Common myeloid progenitor, CD34-positive (primary cell): ENCODE measurements at regions not wholly inside any gene's neighbourhood (a gene's known extent, or its start where the extent isn't known, plus 50 kb on each side); places are given as distances from the start of the nearest gene placed in this dataset.
A peak's percentile ranks its signal among the peaks of the same experiment; 100 is the strongest.

Experiments
- CTCF ChIA-PET: fragments of 350-600 bp; sonication (Branson Sonifier 250); formaldehyde crosslinking; loops from one replicate; lab custom pipeline; 2021; ENCODE audit warnings: antibody characterized with exemption; lab: Charles Lee
- POLR2A ChIA-PET: fragments of 350-600 bp; sonication (Branson Sonifier 250); formaldehyde crosslinking; loops from one replicate; lab custom pipeline; 2021; ENCODE audit warnings: antibody characterized with exemption; lab: Charles Lee
- DNase-seq, 3 donors: peaks; one replicate each; pipeline versions ENCODE4 v3.0.0 to v3.0.0-alpha.2; 2013
- H3K27ac ChIP-seq, 2 experiments: 1 replicate in 1 of 2; 2 replicates in 1 of 2; pipeline ENCODE4 v1.7.0; 2013; ENCODE audit warnings: inconsistent platforms in 2 of 2, low read length in 2 of 2, mild to moderate bottlenecking in 2 of 2, low read depth in 1 of 2, moderate library complexity in 1 of 2; ENCODE audit not compliant: severe bottlenecking in 2 of 2, insufficient read depth in 1 of 2, poor library complexity in 1 of 2
- H3K27me3 ChIP-seq, 5 experiments: replicated peaks in 2 of 5; 1 replicate in 3 of 5; 2 replicates in 2 of 5; pipeline versions ENCODE4 v1.6.1 to v1.7.0; 2013; ENCODE audit warnings: low read length in 4 of 5, mild to moderate bottlenecking in 2 of 5, moderate library complexity in 2 of 5, inconsistent platforms in 1 of 5; ENCODE audit not compliant: insufficient read depth in 5 of 5, control insufficient read depth in 4 of 5
- H3K36me3 ChIP-seq, 4 experiments: 1 replicate in 2 of 4; 2 replicates in 2 of 4; pipeline versions ENCODE4 v1.6.1 to v1.7.0; 2013; ENCODE audit warnings: low read length in 3 of 4, control low read depth in 1 of 4, mild to moderate bottlenecking in 1 of 4; ENCODE audit not compliant: control insufficient read depth in 4 of 4, insufficient read depth in 4 of 4
- H3K4me1 ChIP-seq, 4 experiments: 1 replicate in 3 of 4; 2 replicates in 1 of 4; pipeline versions ENCODE4 v1.6.1 to v1.7.1; 2013; ENCODE audit warnings: low read length in 3 of 4, mild to moderate bottlenecking in 3 of 4, control low read depth in 1 of 4, inconsistent platforms in 1 of 4, moderate library complexity in 1 of 4; ENCODE audit not compliant: control insufficient read depth in 4 of 4, insufficient read depth in 4 of 4; ENCODE audit errors: control extremely low read depth in 1 of 4
- H3K4me3 ChIP-seq, 7 experiments: 1 replicate in 4 of 7; 2 replicates in 3 of 7; pipeline versions ENCODE4 v1.5.1 to v1.7.0; 2013; ENCODE audit warnings: mild to moderate bottlenecking in 7 of 7, low read length in 6 of 7, moderate library complexity in 6 of 7, inconsistent platforms in 2 of 7, low read depth in 2 of 7, control low read depth in 1 of 7; ENCODE audit not compliant: insufficient read depth in 4 of 7, control insufficient read depth in 1 of 7; ENCODE audit errors: extremely low read depth in 1 of 7
- H3K9me3 ChIP-seq, 5 experiments: 1 replicate in 4 of 5; 2 replicates in 1 of 5; pipeline versions ENCODE4 v1.6.1 to v1.7.1; 2013; ENCODE audit warnings: low read length in 4 of 5, mild to moderate bottlenecking in 2 of 5, inconsistent platforms in 1 of 5, low read depth in 1 of 5, moderate library complexity in 1 of 5; ENCODE audit not compliant: control insufficient read depth in 4 of 5, insufficient read depth in 2 of 5; ENCODE audit errors: control extremely low read depth in 1 of 5
- WGBS: methylation state at CpG from one replicate; pipeline ENCODE4 v1.1.5; 2013; ENCODE audit not compliant: insufficient coverage; 5-methylcytosine and 5-hydroxymethylcytosine counted together

- Histone ChIP-seq H3K9me3 (no peaks in the 10 kb centered on the region), H3K4me1 (no peaks in the 10 kb centered on the region), H3K27ac (no peak overlapping the region), H3K36me3 (no peaks in the 10 kb centered on the region), H3K4me3 (no peak overlapping the region), H3K27me3 (peaks cover 0 to 10% (median 1%) of the 10 kb centered on the region in 5 experiments)
- ChIA-PET POLR2A (no interaction called here), CTCF (interaction anchor here (0.6 to 1.2 kb wide), 2 partner anchors 332 to 346 kb away, joined by 3 to 6 read pairs; no protein-coding TSS in a partner anchor)
- no peak for DNase-seq
- 100% methylated on average over 4 of the region's 6 CpGs for WGBS
Observed at GRCh38 chr21:34270411-34270810, 93.4 kb upstream of the KCNE2 start.

- H3K4me3 ChIP-seq = no peak overlapping the region
- H3K36me3 ChIP-seq = no peaks in the 10 kb centered on the region
- ChIA-PET CTCF (interaction anchor here (0.6 to 1.2 kb wide), 2 partner anchors 332 to 347 kb away, joined by 3 to 6 read pairs; no protein-coding TSS in a partner anchor), POLR2A (no interaction called here)
- no peak overlapping the region for H3K27ac ChIP-seq
- H3K4me1 ChIP-seq = no peaks in the 10 kb centered on the region
- H3K27me3 ChIP-seq = peaks cover 0 to 10% (median 1%) of the 10 kb centered on the region in 5 experiments
- DNase-seq = no peak
- no CpG with 5 or more reads among the region's 2 CpGs for WGBS
- H3K9me3 ChIP-seq = no peaks in the 10 kb centered on the region
Observed at GRCh38 chr21:34271189-34271851, 92.5 kb upstream of the KCNE2 start.

DNA sequence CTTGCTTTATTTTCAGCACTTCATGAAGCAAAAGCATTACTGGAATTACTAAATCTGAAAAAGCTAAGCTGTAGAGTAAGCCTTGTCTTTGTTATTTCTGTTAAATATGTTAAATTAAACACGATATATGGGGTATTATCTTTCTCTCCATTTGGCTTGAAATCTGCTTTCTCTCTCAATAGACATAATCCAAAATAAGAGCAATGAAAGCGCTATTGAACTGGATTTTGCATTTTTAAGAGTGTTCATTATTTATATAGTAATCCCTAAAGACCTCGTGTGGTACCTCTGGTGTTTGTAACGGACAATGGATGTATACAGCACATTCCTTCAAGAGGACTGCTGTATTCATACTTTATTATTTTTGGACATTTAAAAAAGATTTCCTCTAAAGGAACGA, 91.5 kb upstream of the KCNE2 start:
- CTCF ChIA-PET = no interaction called here
- Histone ChIP-seq H3K4me1 (no peaks in the 10 kb centered on the region), H3K9me3 (no peaks in the 10 kb centered on the region), H3K27me3 (peaks cover 0 to 10% (median 1%) of the 10 kb centered on the region in 5 experiments), H3K27ac (no peak overlapping the region), H3K4me3 (no peak overlapping the region), H3K36me3 (no peaks in the 10 kb centered on the region)
- POLR2A ChIA-PET = no interaction called here
- no peak for DNase-seq
- no CpG with 5 or more reads among the region's 5 CpGs for WGBS

DNA sequence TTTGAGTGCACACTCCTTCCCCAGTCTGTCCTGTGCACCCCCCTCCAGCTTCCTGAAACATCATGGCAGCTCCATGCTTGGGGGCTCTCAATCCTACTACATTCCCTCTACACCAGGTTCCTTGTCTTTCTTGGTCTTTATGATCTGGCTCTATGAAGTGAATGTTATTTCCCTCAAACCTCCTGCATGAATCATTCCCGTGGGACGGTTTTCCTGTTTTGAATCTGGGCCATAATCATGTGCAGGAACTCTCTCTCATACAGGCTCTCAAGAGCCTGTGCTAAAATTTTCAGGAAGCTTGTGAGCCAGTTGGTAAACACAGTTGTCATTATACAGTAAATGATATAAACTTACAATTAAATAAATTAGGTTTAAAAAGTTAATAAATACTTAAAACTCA, 89.8 kb upstream of the KCNE2 start:
- Histone ChIP-seq H3K4me3 (no peak overlapping the region), H3K36me3 (no peaks in the 10 kb centered on the region), H3K4me1 (no peaks in the 10 kb centered on the region), H3K9me3 (no peaks in the 10 kb centered on the region), H3K27me3 (peaks cover 0 to 10% (median 1%) of the 10 kb centered on the region in 5 experiments), H3K27ac (no peak overlapping the region)
- DNase-seq = no peak
- ChIA-PET CTCF (no interaction called here), POLR2A (interaction anchor here (1.2 kb wide), 1 partner anchor 66 kb away, joined by 3 read pairs; no protein-coding TSS in a partner anchor)
- WGBS = no CpG with 5 or more reads among the region's 2 CpGs

- CTCF ChIA-PET = no interaction called here
- 81% methylated on average over 3 of the region's 5 CpGs for WGBS
- POLR2A ChIA-PET = no interaction called here
- H3K9me3 ChIP-seq = no peaks in the 10 kb centered on the region
- no peaks in the 10 kb centered on the region for H3K4me1 ChIP-seq
- no peak overlapping the region for H3K27ac ChIP-seq
- peak in 1 of 3 donors; percentile 3 for DNase-seq
- no peak overlapping the region for H3K4me3 ChIP-seq
- H3K36me3 ChIP-seq = no peaks in the 10 kb centered on the region
- H3K27me3 ChIP-seq = peaks cover 0 to 4% (median 1%) of the 10 kb centered on the region in 5 experiments
Observed at GRCh38 chr21:34276711-34277425, 86.9 kb upstream of the KCNE2 start.

- ChIA-PET POLR2A (interaction anchor here (0.6 kb wide), 1 partner anchor 199 kb away, joined by 5 read pairs; no protein-coding TSS in a partner anchor), CTCF (no interaction called here)
- WGBS = 100% methylated on average over 1 of the region's 3 CpGs
- H3K27me3 ChIP-seq = peaks cover 0 to 4% (median 1%) of the 10 kb centered on the region in 5 experiments
- no peaks in the 10 kb centered on the region for H3K4me1 ChIP-seq
- H3K36me3 ChIP-seq = no peaks in the 10 kb centered on the region
- H3K27ac ChIP-seq = no peak overlapping the region
- no peak overlapping the region for H3K4me3 ChIP-seq
- peaks cover 0 to 4% (median 0%) of the 10 kb centered on the region in 5 experiments for H3K9me3 ChIP-seq
- no peak for DNase-seq
Observed at GRCh38 chr21:34278451-34278850, 85.4 kb upstream of the KCNE2 start.

- peaks cover 0 to 2% (median 0%) of the 10 kb centered on the region in 5 experiments for H3K27me3 ChIP-seq
- no peak for DNase-seq
- H3K4me1 ChIP-seq = no peaks in the 10 kb centered on the region
- H3K4me3 ChIP-seq = no peak overlapping the region
- POLR2A ChIA-PET = no interaction called here
- no peaks in the 10 kb centered on the region for H3K36me3 ChIP-seq
- WGBS = 100% methylated on average over 5 of the region's 6 CpGs
- CTCF ChIA-PET = interaction anchor here (0.7 to 1.2 kb wide), 2 partner anchors 355 to 483 kb away, joined by 3 to 5 read pairs; no protein-coding TSS in a partner anchor
- no peak overlapping the region for H3K27ac ChIP-seq
- peaks cover 0 to 7% (median 0%) of the 10 kb centered on the region in 5 experiments for H3K9me3 ChIP-seq
Observed at GRCh38 chr21:34279285-34279684, 84.5 kb upstream of the KCNE2 start.
